PFSK-1 (cell line): ENCODE measurements at regions not wholly inside any gene's neighbourhood (a gene's known extent, or its start where the extent isn't known, plus 50 kb on each side); places are given as distances from the start of the nearest gene placed in this dataset.

Source experiments
- FOXP2 ChIP-seq: optimal IDR thresholded peaks from 2 replicates; pipeline ENCODE3; 2011; ENCODE audit warnings: borderline replicate concordance, control low read depth, inconsistent platforms; ENCODE audit not compliant: insufficient read depth; ENCODE audit errors: extremely low read length, extremely low read depth
- POLR2AphosphoS5 ChIP-seq: IDR thresholded peaks from 2 replicates; pipeline ENCODE4 v1.6.1; 2012; ENCODE audit warnings: low read depth, mild to moderate bottlenecking, control low read depth, low read length, moderate library complexity
- REST ChIP-seq, 2 experiments: IDR thresholded peaks; 2 replicates each; pipeline versions ENCODE4 v1.6.1 to v1.8.0; 2011 to 2012; ENCODE audit warnings: low read depth in 2 of 2, low read length in 2 of 2, control low read depth in 1 of 2, inconsistent platforms in 1 of 2, mild to moderate bottlenecking in 1 of 2, moderate library complexity in 1 of 2; ENCODE audit not compliant: insufficient read depth in 1 of 2
- SIN3A ChIP-seq: IDR thresholded peaks from 2 replicates; pipeline ENCODE4 v1.6.1; 2012; ENCODE audit warnings: mild to moderate bottlenecking, low read length, moderate library complexity, borderline replicate concordance; ENCODE audit not compliant: insufficient read depth
- TAF1 ChIP-seq: IDR thresholded peaks from 2 replicates; pipeline ENCODE4 v1.6.1; 2012; ENCODE audit warnings: low read length, control low read depth, borderline replicate concordance; ENCODE audit not compliant: insufficient read depth

GRCh38 chr11:29623144-29623722, 393.6 kb downstream of the KCNA4 start:
- TF ChIP-seq POLR2AphosphoS5 (no peak), FOXP2 (no peak), TAF1 (no peak), SIN3A (no peak), REST (IDR thresholded peaks at IDR 0.05; ENCODE audit: insufficient read depth in 1 of 2, low read depth in 2 of 2, low read length in 2 of 2) (no peak)

GRCh38 chr11:29616611-29617010, 400.2 kb downstream of the KCNA4 start:
- no peak for TF ChIP-seq FOXP2
- no peak for TF ChIP-seq SIN3A
- TF ChIP-seq POLR2AphosphoS5 = no peak
- no peak for TF ChIP-seq REST (IDR thresholded peaks at IDR 0.05; ENCODE audit: insufficient read depth in 1 of 2, low read depth in 2 of 2, low read length in 2 of 2)
- TF ChIP-seq TAF1 = no peak

GRCh38 chr11:29612423-29612822, 404.4 kb downstream of the KCNA4 start:
- TF ChIP-seq POLR2AphosphoS5 (no peak), SIN3A (no peak), TAF1 (no peak), FOXP2 (no peak), REST (IDR thresholded peaks at IDR 0.05; ENCODE audit: insufficient read depth in 1 of 2, low read depth in 2 of 2, low read length in 2 of 2) (no peak)

- TF ChIP-seq POLR2AphosphoS5 (no peak), SIN3A (no peak)
Measured at GRCh38 chr11:29606330-29607031, 410.3 kb downstream of the KCNA4 start.

GRCh38 chr11:29584342-29584741, 432.5 kb downstream of the KCNA4 start:
- TF ChIP-seq POLR2AphosphoS5 (no peak), TAF1 (no peak), REST (IDR thresholded peaks at IDR 0.05; ENCODE audit: insufficient read depth in 1 of 2, low read depth in 2 of 2, low read length in 2 of 2) (no peak), FOXP2 (no peak), SIN3A (no peak)
